IPS-20b (cell line): ENCODE measurements at regions not wholly inside any gene's neighbourhood (a gene's known extent, or its start where the extent isn't known, plus 50 kb on each side); places are given as distances from the start of the nearest gene placed in this dataset.

Source experiments
- H3K27ac ChIP-seq: one replicate; pipeline ENCODE4 v1.5.1; 2013; ENCODE audit warnings: low read length
- H3K27me3 ChIP-seq: 2 replicates; pipeline ENCODE4 v1.6.1; 2013; ENCODE audit warnings: mild to moderate bottlenecking, low read length, inconsistent platforms; ENCODE audit not compliant: insufficient read depth
- H3K36me3 ChIP-seq: 2 replicates; pipeline ENCODE4 v1.6.1; 2013; ENCODE audit warnings: low read depth, mild to moderate bottlenecking, inconsistent platforms, low read length, moderate library complexity; ENCODE audit not compliant: insufficient read depth
- H3K4me1 ChIP-seq: 2 replicates; pipeline ENCODE4 v1.6.1; 2013; ENCODE audit warnings: mild to moderate bottlenecking, control low read depth, inconsistent platforms, low read length, moderate library complexity; ENCODE audit not compliant: insufficient read depth
- H3K4me3 ChIP-seq: 2 replicates; pipeline ENCODE4 v1.5.1; 2013; ENCODE audit warnings: mild to moderate bottlenecking, low read length, inconsistent platforms
- H3K9ac ChIP-seq: 2 replicates; pipeline ENCODE4 v1.6.1; 2013; ENCODE audit warnings: low read depth, mild to moderate bottlenecking, inconsistent platforms, low read length, moderate library complexity
- H3K9me3 ChIP-seq: 2 replicates; pipeline ENCODE4 v1.6.1; 2013; ENCODE audit warnings: mild to moderate bottlenecking, low read depth, low read length, inconsistent platforms; ENCODE audit not compliant: insufficient read depth

DNA sequence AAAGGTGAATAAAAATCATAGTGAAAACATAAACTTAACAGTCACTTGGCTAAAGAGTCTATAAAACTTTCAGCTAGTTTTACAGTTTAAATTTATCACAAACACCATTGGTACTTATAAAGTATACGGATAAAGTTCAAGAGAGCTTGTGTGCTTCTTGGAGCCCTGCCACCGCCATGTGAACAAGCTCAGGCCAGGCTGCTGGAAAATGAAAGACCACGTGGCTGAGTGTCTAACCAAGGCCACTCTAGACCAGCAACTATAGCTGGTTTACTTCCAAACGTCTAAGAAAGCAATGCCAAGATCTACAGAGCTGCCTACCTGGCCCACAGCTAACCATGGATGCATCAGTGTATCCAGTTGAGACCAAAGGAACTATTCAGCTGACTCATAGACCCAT lies 66.3 kb upstream of the API5 start:
- Histone ChIP-seq H3K9ac (no peak overlapping the region), H3K4me1 (no peaks in the 10 kb centered on the region), H3K9me3 (no peaks in the 10 kb centered on the region), H3K36me3 (no peaks in the 10 kb centered on the region), H3K27me3 (no peaks in the 10 kb centered on the region), H3K4me3 (no peak overlapping the region), H3K27ac (no peak overlapping the region)

DNA sequence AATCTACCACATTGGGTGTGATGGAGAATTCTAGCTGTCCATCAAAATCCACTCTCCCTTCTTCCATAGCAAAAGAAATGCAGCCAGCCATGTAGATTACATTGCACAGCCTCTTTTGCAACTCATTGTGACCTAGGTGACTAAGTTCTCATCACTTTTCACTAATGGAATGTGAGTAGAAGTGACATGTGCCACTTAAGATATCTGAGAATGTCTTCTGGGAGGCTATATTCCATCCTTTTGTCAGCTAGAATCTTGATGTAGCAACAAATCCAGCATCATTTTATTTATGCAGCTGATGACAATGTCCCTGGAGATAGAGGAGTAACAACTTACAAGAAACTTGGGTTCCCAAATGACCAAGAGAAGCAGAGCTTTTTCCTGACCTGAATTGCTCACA lies 61.5 kb upstream of the API5 start:
- Histone ChIP-seq H3K4me1 (no peaks in the 10 kb centered on the region), H3K27me3 (no peaks in the 10 kb centered on the region), H3K4me3 (no peak overlapping the region), H3K36me3 (no peaks in the 10 kb centered on the region), H3K9me3 (no peaks in the 10 kb centered on the region), H3K27ac (no peak overlapping the region), H3K9ac (no peak overlapping the region)

GRCh38 chr11:43261775-43262174 lies 50.0 kb upstream of the API5 start:
- Histone ChIP-seq H3K4me3 (no peak overlapping the region), H3K27ac (no peak overlapping the region), H3K9me3 (peaks cover 7% of the 10 kb centered on the region; the same call in 1 of the 2 replicates), H3K4me1 (no peaks in the 10 kb centered on the region), H3K27me3 (no peaks in the 10 kb centered on the region), H3K9ac (no peak overlapping the region), H3K36me3 (no peaks in the 10 kb centered on the region)
